22Rv1 (cell line): ENCODE measurements at regions not wholly inside any gene's neighbourhood (a gene's known extent, or its start where the extent isn't known, plus 50 kb on each side); places are given as distances from the start of the nearest gene placed in this dataset.

ENCODE experiments used
- H3K27ac ChIP-seq: fragments of 450-650 bp; 2 replicates; pipeline ENCODE4 v1.5.1; 2017
- CTCF ChIP-seq: fragments of 450-650 bp; IDR thresholded peaks from 2 replicates; pipeline ENCODE4 v1.5.1; 2017; ENCODE audit warnings: mild to moderate bottlenecking
- ZFX ChIP-seq: fragments of 450-650 bp; IDR thresholded peaks from 2 replicates; pipeline ENCODE4 v1.6.1; 2017; ENCODE audit warnings: antibody characterized with exemption, borderline replicate concordance

- TF ChIP-seq ZFX (no peak), CTCF (no peak)
- H3K27ac ChIP-seq, result no peak overlapping the region
Measured at GRCh38 chr20:10790013-10790412, 116.2 kb upstream of the JAG1 start.

- TF ChIP-seq ZFX (no peak), CTCF (no peak)
- no peak overlapping the region for H3K27ac ChIP-seq
Measured at GRCh38 chr20:10792291-10792690, 118.5 kb upstream of the JAG1 start.

- TF ChIP-seq CTCF, result no peak
- no peak for TF ChIP-seq ZFX
- no peak overlapping the region for H3K27ac ChIP-seq
Measured at GRCh38 chr20:10793766-10794165, 120.0 kb upstream of the JAG1 start.

- no peak overlapping the region for H3K27ac ChIP-seq
- TF ChIP-seq CTCF, result no peak
- TF ChIP-seq ZFX, result no peak
Measured at GRCh38 chr20:10794765-10795164, 121.0 kb upstream of the JAG1 start.

GRCh38 chr20:10795286-10796026 lies 121.7 kb upstream of the JAG1 start:
- H3K27ac ChIP-seq, result no peak overlapping the region
- TF ChIP-seq ZFX (no peak), CTCF (no peak)

- no peak overlapping the region for H3K27ac ChIP-seq
- TF ChIP-seq CTCF (no peak), ZFX (no peak)
Measured at GRCh38 chr20:10798811-10799210, 125.0 kb upstream of the JAG1 start.

GRCh38 chr20:10799735-10800134 lies 125.9 kb upstream of the JAG1 start:
- TF ChIP-seq ZFX, result no peak
- TF ChIP-seq CTCF, result no peak
- H3K27ac ChIP-seq, result no peak overlapping the region
